ELR (cell line): ENCODE measurements at regions not wholly inside any gene's neighbourhood (a gene's known extent, or its start where the extent isn't known, plus 50 kb on each side); places are given as distances from the start of the nearest gene placed in this dataset.
"Not testable (repeated sequence)": the region's sequence is repeated elsewhere in the genome, so short reads cannot be mapped to it uniquely, and the experiment has no call there.

Experiments
- DNase-seq: peaks from one replicate; pipeline ENCODE4 v3.0.0-alpha.2; 2015; ENCODE audit warnings: low read depth

DNA sequence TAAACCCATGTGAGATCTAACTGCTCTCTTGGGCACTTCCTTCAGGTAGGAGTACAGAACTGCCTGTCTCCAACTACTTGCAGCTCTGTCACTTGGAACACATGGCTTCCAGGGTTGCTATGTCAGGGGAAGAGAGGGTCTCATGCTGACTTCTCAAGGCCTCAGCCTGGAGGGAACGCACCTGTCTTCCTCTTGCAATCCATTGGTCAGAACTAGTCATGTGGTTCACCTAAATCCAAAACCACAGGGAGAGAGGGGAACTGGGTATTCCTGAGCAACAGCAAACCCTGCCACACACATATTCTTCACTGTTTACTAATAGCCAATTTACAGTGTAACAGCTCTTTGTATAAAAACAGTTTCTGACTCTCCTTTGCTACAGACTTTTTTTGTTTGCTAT is 206.1 kb downstream of the KCNJ2 start:
- DNase-seq = no peak

DNA sequence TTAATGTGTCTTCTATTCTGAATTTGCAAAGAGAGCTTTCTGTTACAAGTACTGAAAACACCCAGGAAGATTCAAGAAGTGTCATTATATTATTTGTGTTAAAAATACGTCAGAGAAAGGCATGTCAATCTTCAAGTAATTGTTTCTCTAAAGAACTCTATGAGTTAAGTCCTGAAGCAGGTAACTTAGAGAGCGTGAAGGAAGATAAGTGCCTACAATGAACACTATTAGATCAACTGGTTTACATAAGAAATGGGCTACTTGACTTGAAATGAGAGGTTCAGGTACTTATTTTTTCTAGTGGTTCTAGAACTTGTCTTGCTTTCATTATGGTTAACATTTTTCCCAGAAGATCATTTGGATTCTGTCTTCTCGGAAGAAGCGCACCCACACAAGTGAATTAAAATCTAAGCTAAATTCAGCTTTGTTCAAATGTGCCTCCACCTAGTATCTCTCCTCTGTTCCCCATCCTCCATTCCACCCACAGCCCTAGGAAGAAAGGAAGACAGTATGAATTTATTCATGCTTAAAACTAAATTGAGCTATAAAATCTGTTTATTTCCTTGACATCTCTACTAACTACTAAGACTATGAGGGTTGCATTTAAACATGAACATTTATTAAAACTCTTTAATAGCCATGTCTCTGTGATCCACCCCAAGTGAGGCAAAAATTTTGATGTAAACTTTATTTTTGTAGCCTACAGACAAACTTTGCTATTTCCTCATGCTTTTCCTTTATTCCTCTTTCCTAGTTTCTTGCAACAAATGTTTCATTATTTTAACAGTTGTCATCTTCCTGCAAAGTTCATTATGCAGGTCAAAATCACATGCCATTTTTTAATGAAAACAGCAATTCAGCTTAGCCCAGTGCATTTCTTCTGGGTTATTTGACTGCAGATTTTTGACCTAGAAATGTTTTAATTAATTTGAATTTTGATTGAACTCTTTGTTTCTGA is 206.8 kb downstream of the KCNJ2 start:
- no peak for DNase-seq

DNA sequence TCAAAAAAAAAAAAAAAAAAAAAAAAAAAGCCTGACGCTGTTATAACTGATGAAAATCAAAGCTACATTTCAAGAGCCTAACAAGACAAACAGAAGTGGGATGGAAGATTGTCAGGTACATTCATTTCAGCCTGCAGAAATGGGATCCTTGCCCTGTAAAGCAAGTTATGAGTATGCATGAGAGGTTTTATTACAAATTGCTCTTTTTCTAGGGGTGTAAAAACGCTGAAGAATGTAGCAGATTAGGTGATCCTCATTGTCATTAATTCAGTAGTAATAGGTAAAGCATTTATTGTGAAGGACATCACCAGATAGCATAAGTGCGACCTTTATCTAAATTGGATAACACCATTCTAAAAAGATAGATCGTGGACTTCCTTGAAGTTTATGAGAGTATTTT is 208.3 kb downstream of the KCNJ2 start:
- DNase-seq = no peak

DNA sequence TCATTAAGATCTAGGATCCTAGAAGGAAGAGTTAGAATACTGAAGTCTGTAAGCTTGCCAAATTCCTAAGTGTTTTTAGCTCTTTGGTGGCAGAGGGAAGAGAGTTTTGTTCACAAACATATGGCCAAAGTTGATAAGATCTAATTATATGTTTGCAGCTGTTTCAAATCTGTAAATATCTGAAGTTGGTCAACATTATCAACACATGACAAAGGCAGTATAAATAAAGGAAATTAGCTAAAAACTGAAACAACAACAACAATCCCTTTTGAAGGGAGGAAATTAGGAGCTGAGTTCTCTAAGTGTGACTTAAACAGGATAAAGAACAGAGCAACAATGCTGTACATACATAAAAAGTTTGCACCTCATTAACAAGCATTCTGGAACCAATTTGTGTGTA is 208.7 kb downstream of the KCNJ2 start:
- no peak for DNase-seq

DNA sequence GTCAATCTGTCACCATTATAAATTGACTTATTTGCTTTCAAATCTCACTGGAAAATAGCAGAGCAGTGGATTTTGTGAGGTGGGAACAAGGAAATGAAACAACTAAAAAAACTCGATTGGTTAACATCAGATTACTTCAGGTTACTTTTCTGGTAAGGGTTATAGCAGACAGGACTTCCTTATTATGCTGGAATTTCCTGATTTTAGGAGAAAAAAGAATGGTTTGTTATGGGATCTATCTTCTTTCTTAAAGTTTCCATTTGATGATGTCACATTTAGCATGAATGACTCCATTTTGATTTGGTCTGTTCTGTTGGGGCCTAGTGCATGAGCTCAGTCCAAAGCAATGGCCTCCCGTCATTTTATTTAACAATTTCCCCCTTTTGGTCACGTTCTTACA is 210.6 kb downstream of the KCNJ2 start:
- no peak for DNase-seq

DNA sequence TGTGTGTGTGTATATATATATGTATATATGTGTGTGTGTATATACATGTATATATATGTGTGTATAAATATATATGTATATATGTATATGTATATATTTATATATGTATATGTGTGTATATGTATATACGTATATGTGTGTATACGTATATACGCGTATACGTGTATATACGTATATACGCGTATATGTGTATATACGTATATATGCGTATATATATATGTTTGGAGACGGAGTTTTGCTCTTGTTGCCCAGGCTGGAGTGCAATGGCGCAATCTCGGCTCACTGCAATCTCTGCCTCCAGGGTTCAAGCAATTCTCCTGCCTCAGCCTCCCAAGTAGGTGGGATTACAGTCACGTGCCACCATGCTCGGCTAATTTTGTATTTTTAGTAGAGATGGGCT is 212.6 kb downstream of the KCNJ2 start:
- DNase-seq = not testable (repeated sequence)

DNA sequence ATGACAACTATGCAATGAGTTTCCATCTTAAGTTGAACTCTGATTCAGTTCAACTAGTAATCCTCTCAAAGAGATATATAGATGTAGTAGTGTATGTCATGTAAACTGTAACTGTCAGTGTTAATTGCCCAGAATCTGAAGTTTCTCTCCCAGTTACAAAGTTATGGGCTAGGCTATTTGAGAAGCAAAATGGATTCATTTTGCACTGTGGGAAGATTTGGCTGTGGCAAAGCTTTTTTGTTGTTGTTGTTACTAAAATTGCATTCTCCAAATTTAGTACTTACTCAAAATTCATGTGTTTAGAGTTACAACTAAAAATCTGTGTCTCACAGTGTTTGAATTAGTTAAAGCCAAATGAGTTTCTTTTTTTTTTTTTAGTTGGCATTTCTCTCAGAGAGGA is 219.0 kb downstream of the KCNJ2 start:
- no peak for DNase-seq

DNA sequence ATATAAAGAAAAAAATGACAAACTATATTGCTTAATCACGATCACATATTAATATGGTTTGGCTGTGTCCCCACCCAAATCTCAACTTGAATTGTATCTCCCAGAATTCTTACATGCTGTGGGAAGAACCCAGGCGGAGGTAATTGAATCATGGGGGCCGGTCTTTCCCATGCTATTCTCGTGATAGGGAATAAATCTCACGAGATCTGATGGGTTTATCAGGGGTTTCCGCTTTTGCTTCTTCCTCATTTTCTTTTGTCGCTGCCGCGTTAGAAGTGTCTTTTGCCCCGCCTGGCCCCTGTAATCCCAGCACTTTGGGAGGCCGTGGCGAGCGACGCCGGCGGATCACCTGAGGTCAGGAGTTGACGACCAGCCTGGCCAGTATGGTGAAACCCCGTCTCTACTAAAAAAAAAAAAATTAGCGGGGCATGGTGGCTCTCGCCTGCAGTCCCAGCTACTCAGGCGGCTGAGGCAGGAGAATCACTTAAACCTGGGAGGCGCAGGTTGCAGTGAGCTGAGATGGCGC is 220.0 kb downstream of the KCNJ2 start:
- not testable (repeated sequence) for DNase-seq

DNA sequence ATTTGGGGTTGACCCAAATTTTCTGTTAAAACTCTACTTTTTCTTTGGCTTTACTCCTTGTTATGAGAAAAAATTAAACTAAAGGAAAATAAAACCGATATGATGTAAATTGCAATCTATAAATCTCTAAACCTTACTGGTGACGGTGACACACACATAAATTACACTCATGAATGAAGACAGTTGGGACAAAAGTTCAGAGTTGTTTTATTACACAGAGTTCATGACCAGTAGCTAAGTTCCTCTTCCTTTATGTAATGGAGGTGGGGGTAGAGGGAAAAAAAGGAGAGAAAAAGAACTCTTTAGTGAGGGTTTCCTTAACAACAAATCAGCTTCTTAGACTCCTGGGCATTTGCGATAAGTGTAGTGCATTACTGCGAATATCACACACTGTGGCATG is 220.7 kb downstream of the KCNJ2 start:
- DNase-seq = no peak

DNA sequence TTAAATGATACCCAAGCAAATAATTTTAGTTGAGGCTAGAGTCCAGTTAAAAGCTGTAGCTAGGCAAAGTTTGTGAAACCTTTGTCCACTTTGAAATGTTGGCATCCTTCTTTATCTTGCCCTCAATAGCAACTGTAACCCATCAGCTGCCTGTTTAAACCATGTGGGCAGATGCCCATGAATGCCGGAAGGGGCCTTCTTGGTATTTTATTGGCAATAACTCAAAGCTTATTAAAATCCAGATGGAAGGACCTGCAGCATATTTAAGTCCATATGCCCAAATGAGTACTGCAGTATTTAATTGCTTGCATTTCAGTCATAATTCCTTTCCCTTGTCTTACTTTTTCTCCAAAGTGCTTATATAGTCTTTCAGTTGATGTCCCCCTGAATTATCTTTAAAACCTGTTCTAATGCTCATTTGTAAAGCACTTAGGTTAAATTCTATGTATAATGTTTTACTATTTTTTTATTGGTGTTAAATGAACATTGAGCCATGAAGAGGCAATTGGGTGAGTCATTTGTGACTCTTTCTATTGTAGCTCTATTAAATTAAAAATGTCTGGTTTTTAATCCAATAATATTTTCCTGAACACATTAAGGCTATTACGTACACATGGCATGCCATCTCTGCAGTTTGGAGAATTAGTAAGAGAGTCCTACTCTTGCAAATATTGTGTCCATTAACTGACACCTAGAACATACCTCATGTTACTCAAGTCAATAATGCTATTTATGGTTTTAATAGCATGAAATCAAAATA is 225.3 kb downstream of the KCNJ2 start:
- no peak for DNase-seq

DNA sequence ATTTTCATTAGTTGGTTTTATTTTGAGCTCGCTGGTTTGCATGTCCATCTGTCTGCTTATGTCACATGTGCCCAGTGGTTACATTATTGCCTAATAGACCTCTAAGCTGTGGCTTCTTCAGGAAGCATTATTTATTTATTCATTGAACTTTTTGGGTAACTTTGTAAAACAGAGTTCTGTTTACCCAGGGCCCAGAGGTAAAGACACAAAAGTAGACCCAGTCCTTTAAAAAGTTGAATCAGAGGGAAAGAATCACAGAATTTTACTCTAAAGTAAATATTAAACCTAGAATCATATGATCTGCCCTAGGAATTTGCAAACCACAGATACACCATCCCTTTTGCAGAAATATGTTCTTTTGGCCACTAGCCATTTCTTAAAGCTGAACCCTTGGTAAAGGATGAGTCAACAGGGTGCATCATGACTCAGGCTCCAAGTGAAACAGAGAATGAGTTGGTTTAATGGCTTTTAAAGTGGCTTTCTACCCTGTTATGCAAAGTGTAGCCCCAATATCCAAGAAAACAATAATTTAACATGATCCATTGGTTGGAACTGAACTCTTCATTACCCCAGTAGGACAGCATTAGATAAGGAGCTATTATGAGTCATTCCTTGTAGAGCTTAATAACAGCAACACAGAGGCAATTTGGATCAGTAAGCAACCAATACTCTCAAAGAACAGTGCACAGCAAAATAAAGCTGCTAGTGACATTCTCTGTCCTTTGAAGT is 236.3 kb downstream of the KCNJ2 start:
- DNase-seq = peak; percentile 98

DNA sequence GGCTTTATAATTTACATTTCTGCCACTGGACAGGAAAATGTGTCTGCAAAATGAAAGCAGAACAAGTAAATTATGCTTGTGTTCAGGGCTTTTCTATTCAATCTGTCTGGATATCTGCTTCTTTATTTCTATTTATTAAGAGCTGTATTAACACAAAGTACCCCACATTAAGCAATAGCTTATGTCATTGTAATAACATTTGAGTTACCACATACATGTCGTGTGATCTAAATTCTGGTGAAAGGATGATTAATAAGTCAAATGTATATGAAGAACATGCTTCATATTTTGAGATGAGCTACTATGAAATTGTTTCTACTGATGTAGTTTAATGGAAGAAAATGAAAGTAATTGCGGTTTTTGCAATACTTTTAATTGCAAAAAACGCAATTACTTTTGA is 238.2 kb downstream of the KCNJ2 start:
- peak; percentile 14 for DNase-seq

DNA sequence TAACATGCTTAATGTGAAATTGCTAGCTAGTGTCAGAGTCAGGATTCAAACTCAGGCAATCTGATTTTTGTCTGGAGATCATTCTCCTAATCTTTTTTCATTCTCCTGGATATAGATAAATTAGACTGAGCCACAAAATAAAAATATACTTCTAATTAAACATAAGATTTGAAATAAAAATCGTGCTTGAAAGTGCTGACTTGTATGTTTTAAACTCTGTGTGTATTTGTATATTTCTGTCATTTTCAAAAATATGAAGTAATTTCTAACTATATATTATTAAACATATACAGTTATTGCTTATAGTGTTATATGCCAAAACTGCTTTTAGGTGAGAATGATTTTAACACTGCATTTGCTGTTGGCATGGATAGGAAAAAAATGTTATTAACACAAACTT is 239.4 kb downstream of the KCNJ2 start:
- no peak for DNase-seq

DNA sequence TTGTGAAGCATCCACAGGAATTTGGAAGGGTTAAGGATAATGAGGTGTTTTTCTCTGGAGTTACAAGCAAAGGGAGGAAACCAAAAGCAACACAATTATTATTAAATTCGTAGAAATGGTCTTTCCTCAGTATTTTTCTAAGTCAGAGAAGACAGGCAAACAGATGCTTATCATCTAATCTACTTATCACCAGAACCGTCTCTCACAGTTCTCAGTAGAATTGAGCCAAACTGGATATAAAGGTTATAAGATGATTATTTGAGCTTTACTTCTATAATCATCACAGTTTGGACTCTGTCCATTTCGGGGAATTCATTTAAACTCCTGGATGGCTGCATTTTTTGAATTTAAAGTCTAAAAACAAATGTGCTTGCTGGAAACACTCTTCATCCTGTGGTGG is 245.0 kb downstream of the KCNJ2 start:
- DNase-seq = no peak

DNA sequence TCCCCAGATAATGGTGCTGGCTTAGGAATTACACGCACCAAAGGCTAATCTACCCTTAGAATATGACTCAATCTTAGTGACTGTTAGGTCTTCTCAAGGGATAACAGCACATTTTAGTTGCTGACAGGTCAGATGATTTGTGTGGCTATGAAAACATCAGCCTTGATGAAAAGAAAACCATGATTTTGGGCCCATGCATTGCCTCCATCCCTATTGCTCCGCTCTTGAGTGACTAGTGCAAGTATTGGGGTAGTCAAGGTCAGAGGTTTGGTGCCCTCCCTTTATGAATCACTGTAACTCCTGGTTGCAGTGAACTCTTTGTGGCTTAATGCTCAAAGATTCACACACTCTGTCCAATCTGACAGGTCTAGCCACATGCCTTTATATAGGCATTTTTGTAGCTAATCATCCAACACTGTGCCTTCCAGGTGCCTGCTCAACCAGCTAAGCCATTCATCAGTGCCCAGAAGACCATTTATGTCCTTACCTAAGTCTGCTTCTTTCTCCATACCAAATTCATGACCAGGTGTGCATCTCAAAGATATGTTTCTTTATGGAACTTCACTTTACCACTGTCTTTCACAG is 251.6 kb downstream of the KCNJ2 start:
- no peak for DNase-seq

DNA sequence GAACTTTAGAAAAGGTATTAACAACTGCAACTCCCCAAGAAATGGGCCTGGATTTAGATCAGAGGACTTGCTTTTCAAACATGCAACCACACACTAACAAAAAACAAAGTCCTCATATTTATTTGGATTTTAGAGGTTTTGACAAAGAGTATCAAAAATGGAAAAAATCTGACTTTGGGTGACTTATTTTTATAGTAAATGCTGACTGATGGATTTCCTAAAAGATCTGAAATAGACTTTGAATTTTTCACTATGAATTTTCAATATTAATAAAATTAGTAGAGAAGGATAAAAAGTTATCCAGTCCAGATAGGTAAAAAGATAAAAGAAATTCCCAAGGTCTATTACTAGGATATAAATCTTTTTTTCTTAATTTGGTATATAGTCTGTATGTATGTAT is 253.5 kb downstream of the KCNJ2 start:
- no peak for DNase-seq

DNA sequence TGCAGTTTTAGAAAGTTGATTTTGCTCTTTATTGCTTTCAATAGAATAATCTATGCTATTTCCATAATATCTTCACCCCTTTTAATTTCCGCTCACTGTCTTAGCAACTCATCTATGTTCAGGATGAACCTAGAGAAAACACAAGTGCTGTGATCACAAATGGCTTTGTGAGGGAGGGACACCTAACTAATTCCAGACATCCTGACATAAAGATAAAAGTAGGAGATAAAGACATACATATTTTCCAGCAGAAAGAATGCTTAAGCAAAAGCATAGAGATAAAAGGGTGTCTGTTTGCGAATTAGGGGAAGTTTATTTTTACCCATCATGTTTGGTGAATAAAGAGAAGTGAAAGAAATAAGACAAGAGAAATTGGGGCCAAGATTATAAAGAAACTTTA is 254.2 kb downstream of the KCNJ2 start:
- no peak for DNase-seq

DNA sequence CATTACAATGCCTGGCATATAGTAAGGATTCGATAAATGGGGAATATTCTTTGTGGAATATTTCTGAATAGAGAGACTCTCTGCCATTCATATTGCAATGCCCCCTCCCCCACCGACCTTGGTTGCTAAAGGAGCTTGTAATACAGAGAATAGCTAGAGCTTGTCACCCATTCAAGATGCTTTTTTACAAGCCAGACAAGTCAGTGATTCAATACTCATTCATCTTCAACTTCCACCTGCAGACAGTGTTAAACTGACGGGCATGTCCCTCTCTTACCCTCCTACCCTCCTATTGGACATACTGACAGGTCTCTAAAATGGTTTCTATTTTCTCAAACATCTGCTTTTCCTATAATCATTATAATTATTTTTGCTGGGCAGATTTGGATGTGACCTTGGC is 257.4 kb downstream of the KCNJ2 start:
- no peak for DNase-seq

DNA sequence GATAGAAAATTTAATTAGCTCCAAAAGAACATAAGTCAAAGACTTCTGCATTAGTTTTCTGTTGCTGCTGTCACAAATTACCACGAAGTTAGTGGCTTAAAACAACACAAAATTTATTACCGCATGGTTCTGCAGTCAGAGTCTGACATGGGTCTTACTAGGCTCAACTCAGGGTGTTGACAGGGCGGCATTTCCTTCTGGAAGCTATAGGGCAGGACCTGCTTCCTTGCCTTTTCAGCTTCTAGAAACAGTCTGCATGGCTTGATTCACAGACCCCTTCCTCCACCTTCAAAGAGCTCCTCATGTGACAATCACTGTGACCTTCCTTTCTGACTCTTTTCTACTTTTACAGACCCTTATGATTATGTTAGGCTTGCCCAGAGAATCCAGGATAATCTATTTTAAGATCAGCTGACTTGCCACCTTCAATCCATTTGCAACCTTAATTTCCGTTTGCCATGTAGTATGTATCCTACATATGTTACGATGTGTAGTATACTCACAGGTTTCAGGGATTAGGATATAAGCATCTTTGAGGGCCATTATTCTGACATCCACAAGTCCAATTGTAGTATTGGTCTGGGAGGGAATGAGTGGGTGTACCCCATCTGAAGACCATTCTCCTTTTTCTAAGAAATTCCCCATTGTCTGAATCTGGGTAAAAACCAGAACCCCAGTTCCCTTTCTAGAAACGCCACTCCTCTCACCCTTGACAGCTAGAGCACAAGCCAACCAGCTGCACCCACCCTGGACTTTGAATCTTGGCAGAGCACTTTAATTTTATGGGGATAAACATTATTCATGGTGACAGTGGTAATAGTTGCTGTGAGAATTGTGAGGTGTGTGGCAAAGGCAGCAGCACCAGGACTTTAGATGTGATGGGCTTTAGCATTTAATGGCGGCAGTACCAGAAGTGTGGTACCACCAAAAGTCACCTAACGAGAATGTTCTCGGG is 265.5 kb downstream of the KCNJ2 start:
- no peak for DNase-seq

DNA sequence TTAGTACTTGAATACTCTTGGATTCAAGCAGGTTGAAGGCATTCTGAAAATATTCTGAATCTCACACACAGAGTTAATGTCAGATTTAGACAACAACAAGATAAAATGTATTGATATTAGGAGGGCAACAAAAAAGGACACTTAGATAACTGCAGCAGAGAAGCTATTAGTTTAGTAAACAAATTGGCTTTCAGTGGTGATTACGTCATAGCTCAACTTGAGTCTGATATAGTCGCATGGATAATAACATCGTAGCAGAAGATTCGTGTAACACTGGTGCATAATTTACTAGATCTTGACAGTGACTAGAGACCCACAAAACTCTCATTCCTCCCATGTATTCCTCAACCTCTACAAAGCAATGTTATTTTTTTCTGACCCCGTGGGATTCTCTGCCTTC is 268.3 kb downstream of the KCNJ2 start:
- DNase-seq = no peak

DNA sequence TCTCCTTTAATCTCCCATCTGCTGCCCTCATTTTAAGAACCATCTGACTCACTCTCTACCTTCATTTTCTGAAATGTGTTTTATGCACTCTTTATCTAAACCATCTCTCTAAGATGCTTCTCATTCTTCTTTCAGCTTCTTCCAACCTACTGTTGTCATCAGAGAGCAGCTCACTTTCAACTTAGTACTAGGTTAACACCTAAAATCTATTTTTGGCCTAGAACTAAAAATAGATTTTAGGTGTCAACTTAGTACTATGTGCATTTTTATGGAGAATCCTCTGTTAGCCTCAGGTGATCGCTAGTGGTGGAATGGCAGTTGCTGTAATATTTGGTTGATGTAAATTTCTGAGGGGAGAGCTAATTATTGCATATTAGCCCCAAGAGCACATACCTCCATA is 277.1 kb downstream of the KCNJ2 start:
- no peak for DNase-seq
